Testis (tissue), 2 donors: ENCODE measurements at regions not wholly inside any gene's neighbourhood (a gene's known extent, or its start where the extent isn't known, plus 50 kb on each side); places are given as distances from the start of the nearest gene placed in this dataset.

Experiments
- CTCF ChIP-seq, 3 experiments: fragments of 450-650 bp in 2 of 3; fragments of 200-600 bp in 1 of 3; sonication (generic) in 1 of 3; IDR thresholded peaks; one replicate each; pipeline ENCODE4 v1.5.1; 2016 to 2019; ENCODE audit warnings: antibody characterized with exemption in 3 of 3, mild to moderate bottlenecking in 2 of 3, moderate library complexity in 1 of 3
- POLR2A ChIP-seq: fragments of 450-650 bp; IDR thresholded peaks from one replicate; pipeline ENCODE4 v1.6.1; 2017; ENCODE audit warnings: antibody characterized with exemption, mild to moderate bottlenecking, moderate library complexity

- TF ChIP-seq CTCF (IDR thresholded peaks at IDR 0.05) = no peak
- no peak for TF ChIP-seq POLR2A
These were observed 503.9 kb upstream of the MDFIC2 start for GRCh38 chr3:70816346-70816745.
